ENCODE measurements at regions not wholly inside any gene's neighbourhood (a gene's known extent, or its start where the extent isn't known, plus 50 kb on each side); places are given as distances from the start of the nearest gene placed in this dataset.

- Histone ChIP-seq H3K36me3 (ENCODE audit: control insufficient read depth, insufficient read depth, low read length, severe bottlenecking) (no peaks in the 10 kb centered on the region), H3K27me3 (replicated peaks; ENCODE audit: control insufficient read depth, insufficient read depth, low read length) (no peaks in the 10 kb centered on the region), H3K4me1 (ENCODE audit: control insufficient read depth, insufficient read depth, low read length) (peaks cover 34% of the 10 kb centered on the region), H3K4me3 (ENCODE audit: low read length) (no peak overlapping the region), H3K9ac (ENCODE audit: low read length) (no peak overlapping the region), H3K9me3 (ENCODE audit: control insufficient read depth, low read length) (no peaks in the 10 kb centered on the region)
- DNase-seq (ENCODE audit: low read depth) = no peak
These were observed 60.6 kb upstream of the PRDM11 start for GRCh38 chr11:45085646-45086501.

- Histone ChIP-seq H3K4me1 (ENCODE audit: control insufficient read depth, insufficient read depth, low read length) (peaks cover 41% of the 10 kb centered on the region), H3K36me3 (ENCODE audit: control insufficient read depth, insufficient read depth, low read length, severe bottlenecking) (no peaks in the 10 kb centered on the region), H3K9me3 (ENCODE audit: control insufficient read depth, low read length) (no peaks in the 10 kb centered on the region), H3K27me3 (replicated peaks; ENCODE audit: control insufficient read depth, insufficient read depth, low read length) (no peaks in the 10 kb centered on the region), H3K4me3 (ENCODE audit: low read length) (no peak overlapping the region), H3K9ac (ENCODE audit: low read length) (no peak overlapping the region)
- no peak for DNase-seq (ENCODE audit: low read depth)
These were observed 59.9 kb upstream of the PRDM11 start for GRCh38 chr11:45086526-45086925.

- Histone ChIP-seq H3K36me3 (ENCODE audit: control insufficient read depth, insufficient read depth, low read length, severe bottlenecking) (no peaks in the 10 kb centered on the region), H3K9me3 (ENCODE audit: control insufficient read depth, low read length) (no peaks in the 10 kb centered on the region), H3K27me3 (replicated peaks; ENCODE audit: control insufficient read depth, insufficient read depth, low read length) (no peaks in the 10 kb centered on the region), H3K4me1 (ENCODE audit: control insufficient read depth, insufficient read depth, low read length) (peaks cover 48% of the 10 kb centered on the region), H3K4me3 (ENCODE audit: low read length) (no peak overlapping the region), H3K9ac (ENCODE audit: low read length) (peak overlapping the region; percentile 5)
- DNase-seq (ENCODE audit: low read depth) = no peak
These were observed 59.1 kb upstream of the PRDM11 start for GRCh38 chr11:45087086-45087899.

GRCh38 chr11:45087900-45088160, 58.6 kb upstream of the PRDM11 start:
- Histone ChIP-seq H3K27me3 (replicated peaks; ENCODE audit: control insufficient read depth, insufficient read depth, low read length) (no peaks in the 10 kb centered on the region), H3K9ac (ENCODE audit: low read length) (no peak overlapping the region), H3K4me1 (ENCODE audit: control insufficient read depth, insufficient read depth, low read length) (peaks cover 54% of the 10 kb centered on the region), H3K9me3 (ENCODE audit: control insufficient read depth, low read length) (no peaks in the 10 kb centered on the region), H3K36me3 (ENCODE audit: control insufficient read depth, insufficient read depth, low read length, severe bottlenecking) (no peaks in the 10 kb centered on the region), H3K4me3 (ENCODE audit: low read length) (no peak overlapping the region)
- no peak for DNase-seq (ENCODE audit: low read depth)

GRCh38 chr11:45089251-45089650, 57.2 kb upstream of the PRDM11 start:
- peak overlapping the region; percentile 79 for H3K9ac ChIP-seq (ENCODE audit: low read length)
- H3K4me1 ChIP-seq (ENCODE audit: control insufficient read depth, insufficient read depth, low read length) = peaks cover 62% of the 10 kb centered on the region
- peak; percentile 97 for DNase-seq (ENCODE audit: low read depth)
- no peaks in the 10 kb centered on the region for H3K36me3 ChIP-seq (ENCODE audit: control insufficient read depth, insufficient read depth, low read length, severe bottlenecking)
- H3K27me3 ChIP-seq (replicated peaks; ENCODE audit: control insufficient read depth, insufficient read depth, low read length) = no peaks in the 10 kb centered on the region
- peak overlapping the region; percentile 55 for H3K4me3 ChIP-seq (ENCODE audit: low read length)
- no peaks in the 10 kb centered on the region for H3K9me3 ChIP-seq (ENCODE audit: control insufficient read depth, low read length)

GRCh38 chr11:45089676-45090499, 56.6 kb upstream of the PRDM11 start:
- Histone ChIP-seq H3K27me3 (replicated peaks; ENCODE audit: control insufficient read depth, insufficient read depth, low read length) (no peaks in the 10 kb centered on the region), H3K36me3 (ENCODE audit: control insufficient read depth, insufficient read depth, low read length, severe bottlenecking) (no peaks in the 10 kb centered on the region), H3K9ac (ENCODE audit: low read length) (peak overlapping the region; percentile 79), H3K4me3 (ENCODE audit: low read length) (peak overlapping the region; percentile 55), H3K9me3 (ENCODE audit: control insufficient read depth, low read length) (no peaks in the 10 kb centered on the region), H3K4me1 (ENCODE audit: control insufficient read depth, insufficient read depth, low read length) (peaks cover 62% of the 10 kb centered on the region)
- peak; percentile 82 for DNase-seq (ENCODE audit: low read depth)

- Histone ChIP-seq H3K27me3 (replicated peaks; ENCODE audit: control insufficient read depth, insufficient read depth, low read length) (peaks cover 5% of the 10 kb centered on the region), H3K36me3 (ENCODE audit: control insufficient read depth, insufficient read depth, low read length, severe bottlenecking) (no peaks in the 10 kb centered on the region), H3K9ac (ENCODE audit: low read length) (peak overlapping the region; percentile 51), H3K9me3 (ENCODE audit: control insufficient read depth, low read length) (no peaks in the 10 kb centered on the region), H3K4me3 (ENCODE audit: low read length) (no peak overlapping the region), H3K4me1 (ENCODE audit: control insufficient read depth, insufficient read depth, low read length) (peaks cover 62% of the 10 kb centered on the region)
- DNase-seq (ENCODE audit: low read depth) = no peak
These were observed 55.8 kb upstream of the PRDM11 start for GRCh38 chr11:45090607-45091006.

- DNase-seq (ENCODE audit: low read depth) = peak; percentile 81
- no peaks in the 10 kb centered on the region for H3K9me3 ChIP-seq (ENCODE audit: control insufficient read depth, low read length)
- H3K36me3 ChIP-seq (ENCODE audit: control insufficient read depth, insufficient read depth, low read length, severe bottlenecking) = no peaks in the 10 kb centered on the region
- peaks cover 8% of the 10 kb centered on the region for H3K27me3 ChIP-seq (replicated peaks; ENCODE audit: control insufficient read depth, insufficient read depth, low read length)
- H3K9ac ChIP-seq (ENCODE audit: low read length) = peak overlapping the region; percentile 60
- peak overlapping the region; percentile 10 for H3K4me3 ChIP-seq (ENCODE audit: low read length)
- H3K4me1 ChIP-seq (ENCODE audit: control insufficient read depth, insufficient read depth, low read length) = peaks cover 62% of the 10 kb centered on the region
These were observed 54.7 kb upstream of the PRDM11 start for GRCh38 chr11:45091563-45092403.

GRCh38 chr11:45092404-45092785, 54.0 kb upstream of the PRDM11 start:
- Histone ChIP-seq H3K4me1 (ENCODE audit: control insufficient read depth, insufficient read depth, low read length) (peaks cover 60% of the 10 kb centered on the region), H3K36me3 (ENCODE audit: control insufficient read depth, insufficient read depth, low read length, severe bottlenecking) (no peaks in the 10 kb centered on the region), H3K4me3 (ENCODE audit: low read length) (no peak overlapping the region), H3K27me3 (replicated peaks; ENCODE audit: control insufficient read depth, insufficient read depth, low read length) (peaks cover 8% of the 10 kb centered on the region), H3K9me3 (ENCODE audit: control insufficient read depth, low read length) (no peaks in the 10 kb centered on the region), H3K9ac (ENCODE audit: low read length) (peak overlapping the region; percentile 60)
- DNase-seq (ENCODE audit: low read depth) = no peak

GRCh38 chr11:45092901-45093760, 53.3 kb upstream of the PRDM11 start:
- no peak for DNase-seq (ENCODE audit: low read depth)
- Histone ChIP-seq H3K4me1 (ENCODE audit: control insufficient read depth, insufficient read depth, low read length) (peaks cover 59% of the 10 kb centered on the region), H3K27me3 (replicated peaks; ENCODE audit: control insufficient read depth, insufficient read depth, low read length) (peaks cover 8% of the 10 kb centered on the region), H3K9me3 (ENCODE audit: control insufficient read depth, low read length) (no peaks in the 10 kb centered on the region), H3K36me3 (ENCODE audit: control insufficient read depth, insufficient read depth, low read length, severe bottlenecking) (no peaks in the 10 kb centered on the region), H3K4me3 (ENCODE audit: low read length) (no peak overlapping the region), H3K9ac (ENCODE audit: low read length) (peak overlapping the region; percentile 60)
